SK-N-SH treated with all-trans-retinoic acid at 6 μM for 48 hours (cell line): ENCODE measurements at regions not wholly inside any gene's neighbourhood (a gene's known extent, or its start where the extent isn't known, plus 50 kb on each side); places are given as distances from the start of the nearest gene placed in this dataset.

Experiments
- ATAC-seq: fragments of 200-7000 bp; cut with Tn5 transposase; 3 replicates; pipeline ENCODE4 v1.9.1; 2020; ENCODE audit warnings: mild to moderate bottlenecking, moderate library complexity
- BACH2 ChIP-seq: fragments of 250-450 bp; sonication (Bioruptor Pico); IDR thresholded peaks from 2 replicates; pipeline ENCODE4 v1.9.0; 2021; ENCODE audit warnings: mild to moderate bottlenecking, borderline replicate concordance
- CSRNP3 ChIP-seq: fragments of 250-450 bp; sonication (Bioruptor Pico); IDR thresholded peaks from 2 replicates; pipeline ENCODE4 v1.5.1; 2021; ENCODE audit warnings: mild to moderate bottlenecking, moderate library complexity
- ESRRG ChIP-seq: fragments of 250-450 bp; sonication (Bioruptor Pico); IDR thresholded peaks from 2 replicates; pipeline ENCODE4 v1.6.1; 2021; ENCODE audit warnings: mild to moderate bottlenecking
- GLIS3 ChIP-seq: fragments of 250-450 bp; sonication (Bioruptor Pico); IDR thresholded peaks from 2 replicates; pipeline ENCODE4 v1.5.0; 2020; ENCODE audit warnings: mild to moderate bottlenecking, moderate library complexity
- ISL1 ChIP-seq: fragments of 250-450 bp; sonication (Bioruptor Pico); IDR thresholded peaks from 2 replicates; pipeline ENCODE4 v2.1.2; 2022; ENCODE audit warnings: mild to moderate bottlenecking, moderate library complexity
- OSR1 ChIP-seq: fragments of 250-450 bp; sonication (Bioruptor Pico); IDR thresholded peaks from 2 replicates; pipeline ENCODE4 v1.8.0; 2022; ENCODE audit warnings: moderate library complexity, mild to moderate bottlenecking, inconsistent platforms
- PATZ1 ChIP-seq: fragments of 250-450 bp; sonication (Bioruptor Pico); IDR thresholded peaks from 2 replicates; pipeline ENCODE4 v1.8.0; 2020; ENCODE audit warnings: mild to moderate bottlenecking, moderate library complexity, borderline replicate concordance
- POU6F1 ChIP-seq: fragments of 250-450 bp; sonication (Bioruptor Pico); IDR thresholded peaks from 2 replicates; pipeline ENCODE4 v1.8.0; 2021; ENCODE audit warnings: low read depth, mild to moderate bottlenecking, moderate library complexity, borderline replicate concordance
- PPARA ChIP-seq: fragments of 250-450 bp; sonication (Bioruptor Pico); IDR thresholded peaks from 2 replicates; pipeline ENCODE4 v1.5.0; 2020; ENCODE audit warnings: mild to moderate bottlenecking, borderline replicate concordance
- RARB ChIP-seq: fragments of 250-450 bp; sonication (Bioruptor Pico); IDR thresholded peaks from 2 replicates; pipeline ENCODE4 v1.8.0; 2021; ENCODE audit warnings: mild to moderate bottlenecking, moderate library complexity
- SNAI2 ChIP-seq: fragments of 250-450 bp; sonication (Bioruptor Pico); IDR thresholded peaks from 2 replicates; pipeline ENCODE4 v1.5.0; 2020; ENCODE audit warnings: mild to moderate bottlenecking, moderate library complexity
- TOX ChIP-seq: fragments of 250-450 bp; sonication (Bioruptor Pico); IDR thresholded peaks from 2 replicates; pipeline ENCODE4 v1.8.0; 2021; ENCODE audit warnings: mild to moderate bottlenecking, moderate library complexity, borderline replicate concordance
- TSHZ2 ChIP-seq: fragments of 250-450 bp; sonication (Bioruptor Pico); IDR thresholded peaks from 2 replicates; pipeline ENCODE4 v1.5.0; 2020; ENCODE audit warnings: mild to moderate bottlenecking, moderate library complexity
- ZC3H10 ChIP-seq: fragments of 250-450 bp; sonication (Bioruptor Pico); IDR thresholded peaks from 2 replicates; pipeline ENCODE4 v1.5.1; 2021; ENCODE audit warnings: mild to moderate bottlenecking, moderate library complexity
- ZFP3 ChIP-seq: fragments of 250-450 bp; sonication (Bioruptor Pico); IDR thresholded peaks from 2 replicates; pipeline ENCODE4 v1.5.0; 2020; ENCODE audit warnings: mild to moderate bottlenecking, moderate library complexity
- ZFP30 ChIP-seq: fragments of 450-650 bp; formaldehyde crosslinking; IDR thresholded peaks from 2 replicates; pipeline ENCODE4 v1.5.0; 2022; ENCODE audit warnings: mild to moderate bottlenecking, moderate library complexity
- ZNF565 ChIP-seq: fragments of 450-650 bp; formaldehyde crosslinking; conservative IDR thresholded peaks from 2 replicates; pipeline ENCODE4 v1.5.0; 2020; ENCODE audit warnings: low read depth, mild to moderate bottlenecking, moderate library complexity
- ZNF8 ChIP-seq: fragments of 450-650 bp; formaldehyde crosslinking; IDR thresholded peaks from 2 replicates; pipeline ENCODE4 v1.5.0; 2020; ENCODE audit warnings: mild to moderate bottlenecking, moderate library complexity

GRCh38 chr12:123083661-123084571 lies 67.0 kb downstream of the PITPNM2 start:
- no peak for ATAC-seq

GRCh38 chr12:123080634-123081033 lies 70.3 kb downstream of the PITPNM2 start:
- no peak for ATAC-seq

More at GRCh38 chr12:123083661-123084571, 67.0 kb downstream of the PITPNM2 start:
- no peak for TF ChIP-seq ZNF565 (CRISPR knock-in tag)
- no peak for TF ChIP-seq ESRRG
- TF ChIP-seq TOX, result no peak
- no peak for TF ChIP-seq ZFP3 (CRISPR knock-in tag)
- TF ChIP-seq TSHZ2 (CRISPR knock-in tag), result no peak
- TF ChIP-seq, all 23 proteins: peak for 0

More at GRCh38 chr12:123080634-123081033, 70.3 kb downstream of the PITPNM2 start:
- no peak for TF ChIP-seq ESRRG
- TF ChIP-seq ISL1, result no peak
- no peak for TF ChIP-seq CSRNP3 (CRISPR knock-in tag)
- no peak for TF ChIP-seq ZC3H10
- TF ChIP-seq RARB, result no peak
- no peak for TF ChIP-seq ZFP30 (CRISPR knock-in tag)
- TF ChIP-seq PATZ1, result no peak
- TF ChIP-seq TOX, result no peak
- TF ChIP-seq GLIS3 (CRISPR knock-in tag), result no peak
- TF ChIP-seq ZNF8 (CRISPR knock-in tag), result no peak
- no peak for TF ChIP-seq OSR1 (CRISPR knock-in tag)
- TF ChIP-seq BACH2 (CRISPR knock-in tag), result no peak
- TF ChIP-seq POU6F1 (CRISPR knock-in tag), result no peak
- no peak for TF ChIP-seq PPARA
- no peak for TF ChIP-seq SNAI2 (CRISPR knock-in tag)
- no peak for TF ChIP-seq ZNF565 (CRISPR knock-in tag)
- no peak for TF ChIP-seq ZFP3 (CRISPR knock-in tag)
- no peak for TF ChIP-seq TSHZ2 (CRISPR knock-in tag)
